HG03469 (cell line): ENCODE measurements at regions not wholly inside any gene's neighbourhood (a gene's known extent, or its start where the extent isn't known, plus 50 kb on each side); places are given as distances from the start of the nearest gene placed in this dataset.

Experiments used
- ATAC-seq: cut with Tn5 transposase; IDR thresholded peaks from one replicate; pipeline ENCODE4 v1.9.1; 2021; ENCODE audit warnings: mild to moderate bottlenecking, moderate library complexity, moderate number of reproducible peaks; ENCODE audit not compliant: unreplicated experiment

- ATAC-seq: no peak
Observed at GRCh38 chr2:15763822-15764682, 172.4 kb downstream of the DDX1 start.

GRCh38 chr2:15764683-15765011 lies 173.0 kb downstream of the DDX1 start:
- no peak for ATAC-seq

GRCh38 chr2:15765211-15765610 lies 173.5 kb downstream of the DDX1 start:
- ATAC-seq: no peak

GRCh38 chr2:15765686-15766302 lies 174.1 kb downstream of the DDX1 start:
- no peak for ATAC-seq

- no peak for ATAC-seq
Observed at GRCh38 chr2:15766303-15766861, 174.0 kb upstream of the MYCN start.

- ATAC-seq: no peak
Observed at GRCh38 chr2:15766911-15767597, 173.3 kb upstream of the MYCN start.

- no peak for ATAC-seq
Observed at GRCh38 chr2:15767679-15768078, 172.7 kb upstream of the MYCN start.

GRCh38 chr2:15768142-15768541 lies 172.2 kb upstream of the MYCN start:
- ATAC-seq: no peak

- ATAC-seq: no peak
Observed at GRCh38 chr2:15768615-15769014, 171.7 kb upstream of the MYCN start.

- no peak for ATAC-seq
Observed at GRCh38 chr2:15769235-15769634, 171.1 kb upstream of the MYCN start.

- ATAC-seq: no peak
Observed at GRCh38 chr2:15769676-15770547, 170.4 kb upstream of the MYCN start.

- ATAC-seq: no peak
Observed at GRCh38 chr2:15770606-15771005, 169.7 kb upstream of the MYCN start.

- no peak for ATAC-seq
Observed at GRCh38 chr2:15771124-15771523, 169.2 kb upstream of the MYCN start.

- ATAC-seq: no peak
Observed at GRCh38 chr2:15772086-15772595, 168.2 kb upstream of the MYCN start.

- ATAC-seq: no peak
Observed at GRCh38 chr2:15772681-15773080, 167.7 kb upstream of the MYCN start.

- no peak for ATAC-seq
Observed at GRCh38 chr2:15773204-15773603, 167.1 kb upstream of the MYCN start.

GRCh38 chr2:15773846-15774245 lies 166.5 kb upstream of the MYCN start:
- no peak for ATAC-seq

- ATAC-seq: no peak
Observed at GRCh38 chr2:15775753-15776628, 164.4 kb upstream of the MYCN start.

- no peak for ATAC-seq
Observed at GRCh38 chr2:15776629-15776919, 163.8 kb upstream of the MYCN start.
